Nephron (organoid): ENCODE measurements at regions not wholly inside any gene's neighbourhood (a gene's known extent, or its start where the extent isn't known, plus 50 kb on each side); places are given as distances from the start of the nearest gene placed in this dataset.

Source experiments
- H3K27ac Mint-ChIP-seq, 3 experiments: 2 replicates each; pipeline ENCODE4 v1.8.0; 2020; ENCODE audit warnings: mixed read lengths in 3 of 3, mild to moderate bottlenecking in 2 of 3, moderate library complexity in 1 of 3
- H3K27me3 Mint-ChIP-seq: 2 replicates; pipeline ENCODE4 v1.8.0; 2021; ENCODE audit warnings: low read depth, mild to moderate bottlenecking, moderate library complexity, mixed read lengths
- H3K36me3 Mint-ChIP-seq: 2 replicates; pipeline ENCODE4 v1.8.0; 2020; ENCODE audit warnings: low read depth, mixed read lengths
- H3K4me1 Mint-ChIP-seq: 2 replicates; pipeline ENCODE4 v1.8.0; 2020; ENCODE audit warnings: mixed read lengths
- H3K4me3 Mint-ChIP-seq, 3 experiments: 2 replicates each; pipeline ENCODE4 v1.8.0; 2020; ENCODE audit warnings: mild to moderate bottlenecking in 3 of 3, mixed read lengths in 3 of 3, moderate library complexity in 2 of 3
- H3K9me3 Mint-ChIP-seq: 2 replicates; pipeline ENCODE4 v1.8.0; 2020; ENCODE audit warnings: mixed read lengths
- CTCF ChIP-seq, 3 experiments: fragments of 200-600 bp; sonication (generic); IDR thresholded peaks; one replicate each; pipeline ENCODE4 v1.5.0; 2021; ENCODE audit warnings: antibody characterized with exemption in 3 of 3; ENCODE audit not compliant: unreplicated experiment in 3 of 3

- no peaks in the 10 kb centered on the region for H3K9me3 Mint-ChIP-seq
- TF ChIP-seq CTCF (IDR thresholded peaks at IDR 0.05; ENCODE audit: unreplicated experiment in 3 of 3) = no peak
These were observed 166.9 kb upstream of the TSHZ2 start for GRCh38 chr20:52805296-52805571.

GRCh38 chr20:52804497-52805295 is 167.5 kb upstream of the TSHZ2 start:
- H3K27ac Mint-ChIP-seq = peak overlapping the region; percentile 83 to 95 (median 87)
- H3K4me3 Mint-ChIP-seq = no peak overlapping the region
- no peaks in the 10 kb centered on the region for H3K27me3 Mint-ChIP-seq
- TF ChIP-seq CTCF (IDR thresholded peaks at IDR 0.05; ENCODE audit: unreplicated experiment in 3 of 3) = no peak
- H3K36me3 Mint-ChIP-seq = no peaks in the 10 kb centered on the region
- peaks cover 31% of the 10 kb centered on the region for H3K4me1 Mint-ChIP-seq
- H3K9me3 Mint-ChIP-seq = no peaks in the 10 kb centered on the region

More at GRCh38 chr20:52805296-52805571, 166.9 kb upstream of the TSHZ2 start:
- H3K4me1 Mint-ChIP-seq = peaks cover 31% of the 10 kb centered on the region
- H3K27ac Mint-ChIP-seq = peak overlapping the region; percentile 83 to 95 (median 87)
- no peaks in the 10 kb centered on the region for H3K27me3 Mint-ChIP-seq
- no peaks in the 10 kb centered on the region for H3K36me3 Mint-ChIP-seq
- no peak overlapping the region for H3K4me3 Mint-ChIP-seq

GRCh38 chr20:52801628-52802006 is 170.5 kb upstream of the TSHZ2 start:
- no peak for TF ChIP-seq CTCF (IDR thresholded peaks at IDR 0.05; ENCODE audit: unreplicated experiment in 3 of 3)
- no peaks in the 10 kb centered on the region for H3K27me3 Mint-ChIP-seq
- H3K9me3 Mint-ChIP-seq = no peaks in the 10 kb centered on the region
- peak overlapping the region; percentile 39 to 77 (median 56) for H3K27ac Mint-ChIP-seq
- peaks cover 23% of the 10 kb centered on the region for H3K4me1 Mint-ChIP-seq
- H3K4me3 Mint-ChIP-seq = no peak overlapping the region
- no peaks in the 10 kb centered on the region for H3K36me3 Mint-ChIP-seq

GRCh38 chr20:52800734-52801627 is 171.2 kb upstream of the TSHZ2 start:
- H3K4me1 Mint-ChIP-seq = peaks cover 16% of the 10 kb centered on the region
- no peaks in the 10 kb centered on the region for H3K27me3 Mint-ChIP-seq
- H3K4me3 Mint-ChIP-seq = no peak overlapping the region
- no peaks in the 10 kb centered on the region for H3K36me3 Mint-ChIP-seq
- TF ChIP-seq CTCF (IDR thresholded peaks at IDR 0.05; ENCODE audit: unreplicated experiment in 3 of 3) = no peak
- peak overlapping the region in 2 of 3 experiments; percentile 52 to 77 for H3K27ac Mint-ChIP-seq
- no peaks in the 10 kb centered on the region for H3K9me3 Mint-ChIP-seq

- H3K36me3 Mint-ChIP-seq = no peaks in the 10 kb centered on the region
- no peak for TF ChIP-seq CTCF (IDR thresholded peaks at IDR 0.05; ENCODE audit: unreplicated experiment in 3 of 3)
- no peaks in the 10 kb centered on the region for H3K9me3 Mint-ChIP-seq
- H3K4me3 Mint-ChIP-seq = no peak overlapping the region
- H3K27ac Mint-ChIP-seq = peak overlapping the region in 1 of 3 experiments; percentile 56
- no peaks in the 10 kb centered on the region for H3K27me3 Mint-ChIP-seq
- no peaks in the 10 kb centered on the region for H3K4me1 Mint-ChIP-seq
These were observed 173.0 kb upstream of the TSHZ2 start for GRCh38 chr20:52799130-52799529.
